A172 (cell line): ENCODE measurements at regions not wholly inside any gene's neighbourhood (a gene's known extent, or its start where the extent isn't known, plus 50 kb on each side); places are given as distances from the start of the nearest gene placed in this dataset.

Experiments
- DNase-seq: peaks from one replicate; pipeline ENCODE4 v3.0.0-alpha.2; 2015; ENCODE audit warnings: low spot score

DNA sequence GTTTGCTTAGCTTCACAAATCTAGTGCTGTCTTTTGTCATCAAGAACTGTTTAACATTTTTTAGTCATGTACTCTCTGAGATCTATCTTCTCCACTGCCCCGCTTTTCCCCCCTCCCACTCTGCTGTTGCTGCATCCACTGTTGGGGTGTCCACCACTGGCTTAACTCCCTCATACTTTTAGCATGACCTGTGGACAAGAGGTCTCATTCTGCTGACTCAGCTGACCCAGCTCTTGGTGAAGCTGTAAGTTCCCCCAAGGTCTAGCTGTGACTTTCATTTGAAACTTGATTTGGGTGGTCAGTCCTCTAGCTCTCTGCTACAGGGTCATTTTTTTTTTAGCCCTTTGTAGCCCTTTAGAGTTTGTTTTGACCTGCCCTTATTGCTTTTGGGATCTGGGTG, 427.2 kb downstream of the PLCL1 start:
- DNase-seq: no peak

DNA sequence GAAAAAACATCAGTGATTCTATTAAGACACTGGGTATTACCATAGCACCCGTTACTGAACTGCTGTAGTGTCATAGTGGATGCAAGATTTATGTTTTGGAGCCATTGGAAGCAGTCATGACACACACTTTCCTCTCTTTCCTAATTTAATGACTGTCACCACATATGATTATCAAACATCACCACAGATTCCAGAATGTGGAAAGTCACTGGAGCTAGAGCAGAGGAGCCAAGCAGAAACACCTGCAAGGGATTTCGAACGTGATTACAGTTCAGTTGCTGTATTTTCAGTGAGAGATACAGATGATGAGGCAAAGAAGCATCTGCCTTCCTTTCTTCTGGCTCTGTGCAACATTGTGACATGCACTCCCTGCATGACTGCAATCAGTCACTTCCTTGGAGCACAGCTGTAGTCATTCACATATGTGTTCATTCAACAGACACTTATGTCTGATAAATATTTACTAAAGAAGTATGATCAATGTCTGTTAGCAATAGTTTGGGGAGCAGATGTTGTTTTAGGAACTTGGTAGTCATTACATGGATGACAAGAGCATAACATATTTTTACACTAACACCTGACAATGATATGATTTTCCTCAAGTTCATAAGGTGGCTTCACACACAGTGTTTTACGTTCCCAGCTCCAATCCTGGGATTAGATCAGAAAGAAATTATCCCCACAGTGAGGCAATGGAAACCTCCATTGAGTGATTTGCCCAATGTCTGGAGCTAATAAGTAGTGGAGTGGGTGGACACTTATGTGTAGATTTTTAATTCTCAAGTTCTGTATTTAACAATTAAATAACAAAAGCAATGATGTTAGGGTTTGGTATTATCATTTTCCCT, 416.6 kb downstream of the PLCL1 start:
- DNase-seq: no peak

DNA sequence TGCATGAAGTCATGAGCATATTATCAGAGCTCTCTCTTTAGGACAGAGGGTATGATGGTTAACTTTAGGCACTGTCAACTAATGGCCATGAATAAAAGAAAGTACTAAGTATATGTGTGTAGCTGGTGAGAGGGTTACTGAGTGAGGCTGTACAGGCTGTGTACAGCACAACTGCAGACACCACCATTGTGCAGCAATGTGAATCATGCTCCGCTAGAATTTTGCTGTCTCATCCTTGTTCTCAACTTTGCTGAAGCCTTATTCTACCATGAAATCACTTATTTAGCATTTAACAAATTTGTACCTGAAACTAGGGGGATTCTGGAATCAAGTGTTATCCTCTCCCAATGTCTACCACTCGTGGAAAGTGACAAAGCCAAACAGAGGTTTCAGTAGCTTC, 414.9 kb downstream of the PLCL1 start:
- DNase-seq: no peak

DNA sequence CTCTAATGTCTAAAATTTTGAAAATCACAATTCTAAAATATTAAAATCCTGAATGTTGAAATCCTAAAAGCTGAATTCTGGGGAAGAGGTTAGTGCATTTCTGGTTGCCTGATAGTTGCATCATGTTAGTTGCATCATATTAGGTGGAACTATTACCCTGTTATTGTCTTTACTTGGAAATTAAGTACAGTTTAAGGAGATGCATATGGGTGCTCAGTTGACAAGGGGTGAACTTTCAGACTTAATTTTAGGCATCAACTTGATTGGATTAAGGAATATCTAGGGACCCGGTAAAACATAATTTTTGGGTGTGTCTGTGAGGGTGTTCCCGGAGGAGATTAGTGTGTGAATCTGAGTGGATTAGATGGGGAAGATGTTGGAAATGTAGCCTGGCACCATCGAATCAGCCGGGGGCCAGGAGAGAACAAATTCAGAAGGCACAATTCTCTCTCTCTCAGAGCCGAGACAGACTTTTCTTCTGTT, 409.8 kb downstream of the PLCL1 start:
- no peak for DNase-seq

DNA sequence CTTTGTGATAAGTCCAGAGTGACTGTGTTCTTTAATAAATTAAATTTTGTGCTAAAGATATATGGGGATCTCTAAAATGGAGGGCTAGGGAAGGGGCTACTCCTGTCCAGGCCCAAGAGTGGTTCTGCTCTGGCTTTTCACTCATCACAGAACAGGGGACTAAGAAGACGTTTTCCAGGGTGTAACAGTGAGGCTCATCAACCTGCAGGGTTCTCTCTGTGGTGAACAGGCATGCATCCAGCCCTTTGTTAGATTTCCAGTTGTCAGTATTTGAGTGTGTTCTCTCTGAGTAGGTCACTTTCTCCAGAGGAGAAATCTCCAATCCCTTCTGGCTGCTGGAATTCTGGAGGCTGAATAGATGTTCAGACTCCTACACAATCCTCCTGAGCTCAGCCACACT, 408.9 kb downstream of the PLCL1 start:
- no peak for DNase-seq

DNA sequence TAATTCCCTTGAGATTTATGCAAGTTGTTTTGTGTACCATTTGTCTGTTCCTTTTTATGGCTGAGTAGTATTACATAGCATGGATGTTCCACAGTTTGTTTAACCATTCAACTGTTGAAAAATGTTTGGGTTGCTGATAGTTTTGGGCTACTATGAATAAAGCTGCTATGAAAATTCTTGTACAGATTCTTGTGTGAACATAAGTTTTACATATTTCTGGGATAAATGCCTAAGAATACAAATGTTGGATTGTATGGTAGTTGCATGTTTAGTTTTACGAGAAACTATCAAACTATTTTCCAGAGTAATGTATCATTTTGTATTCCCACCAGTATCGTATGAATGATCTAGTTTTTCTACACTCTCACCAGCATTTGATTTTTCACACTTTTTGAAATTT, 407.3 kb downstream of the PLCL1 start:
- no peak for DNase-seq

DNA sequence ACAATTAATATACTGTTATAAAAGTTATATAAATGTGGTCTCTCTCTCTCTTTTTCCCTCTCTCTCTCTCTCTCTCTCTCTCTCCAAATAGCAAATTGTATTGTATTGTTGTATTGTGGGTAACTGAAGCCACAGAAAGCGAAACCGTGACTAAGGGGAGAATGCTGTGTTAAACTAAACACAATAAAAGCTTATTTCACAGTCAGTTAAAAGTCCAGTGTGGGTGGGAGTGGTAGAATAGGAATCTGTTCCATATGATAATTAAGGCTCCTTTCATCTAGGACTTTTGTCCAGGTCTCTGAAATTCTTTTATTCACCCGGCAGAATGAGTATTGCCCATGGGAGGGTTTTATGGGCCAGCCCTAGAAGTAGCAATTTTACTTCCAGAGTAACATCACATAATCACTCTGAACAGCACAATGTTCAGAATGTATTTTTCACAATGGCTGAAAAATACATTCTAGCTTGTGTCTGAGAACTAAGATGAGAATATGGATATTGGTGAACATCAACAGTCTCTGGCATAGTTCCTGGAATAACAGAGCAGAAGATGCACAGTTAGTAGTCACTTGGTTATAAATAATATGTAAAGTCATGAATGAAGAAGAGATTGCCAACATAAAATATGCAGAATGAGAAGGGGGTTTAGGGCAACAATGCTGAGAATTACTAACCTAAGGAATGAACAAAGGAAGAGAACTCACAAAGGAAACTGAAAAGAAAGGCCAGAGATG, 399.1 kb downstream of the PLCL1 start:
- no peak for DNase-seq
